Right atrium auricular region (tissue), 2 donors: ENCODE measurements at regions not wholly inside any gene's neighbourhood (a gene's known extent, or its start where the extent isn't known, plus 50 kb on each side); places are given as distances from the start of the nearest gene placed in this dataset.

Experiments
- DNase-seq: peaks from one replicate; pipeline ENCODE4 v3.0.0-alpha.2; 2019; ENCODE audit warnings: low spot score
- H3K27ac ChIP-seq, 2 donors: fragments of 200-600 bp; sonication (generic); 1 replicate in 1 of 2; 2 replicates in 1 of 2; pipeline ENCODE4 v1.5.1; 2016 to 2019
- H3K27me3 ChIP-seq, 2 donors: fragments of 200-600 bp; sonication (generic); one replicate each; pipeline versions ENCODE4 v1.5.1 to v1.6.0; 2017 to 2019
- H3K36me3 ChIP-seq: fragments of 200-600 bp; sonication (generic); one replicate; pipeline ENCODE4 v1.5.1; 2016
- H3K4me1 ChIP-seq, 2 donors: fragments of 200-600 bp; sonication (generic); one replicate each; pipeline versions ENCODE4 v1.5.1 to v1.6.0; 2017 to 2019
- H3K4me3 ChIP-seq, 2 donors: fragments of 200-600 bp; sonication (generic); 1 replicate in 1 of 2; 2 replicates in 1 of 2; pipeline ENCODE4 v1.5.1; 2017 to 2019; ENCODE audit warnings: mild to moderate bottlenecking in 1 of 2, moderate library complexity in 1 of 2
- H3K9me3 ChIP-seq, 2 donors: fragments of 200-600 bp; sonication (generic); one replicate each; pipeline ENCODE4 v1.5.1; 2019
- CTCF ChIP-seq, 2 donors: fragments of 200-600 bp; sonication (generic); IDR thresholded peaks; one replicate each; pipeline ENCODE4 v1.5.1; 2019; ENCODE audit warnings: antibody characterized with exemption in 2 of 2

- H3K27me3 ChIP-seq, result no peaks in the 10 kb centered on the region
- no peaks in the 10 kb centered on the region for H3K4me1 ChIP-seq
These were observed 219.4 kb upstream of the GBE1 start for GRCh38 chr3:81980596-81981494.

GRCh38 chr3:81974751-81975150 lies 213.3 kb upstream of the GBE1 start:
- no peak for DNase-seq
- Histone ChIP-seq H3K4me1 (no peaks in the 10 kb centered on the region), H3K36me3 (no peaks in the 10 kb centered on the region), H3K27me3 (no peaks in the 10 kb centered on the region), H3K9me3 (no peaks in the 10 kb centered on the region), H3K27ac (no peak overlapping the region), H3K4me3 (no peak overlapping the region)
- TF ChIP-seq CTCF (IDR thresholded peaks at IDR 0.05), result no peak

More at GRCh38 chr3:81980596-81981494, 219.4 kb upstream of the GBE1 start:
- TF ChIP-seq CTCF (IDR thresholded peaks at IDR 0.05), result no peak
- no peak overlapping the region for H3K4me3 ChIP-seq
- DNase-seq, result no peak
- H3K9me3 ChIP-seq, result no peaks in the 10 kb centered on the region
- H3K36me3 ChIP-seq, result no peaks in the 10 kb centered on the region
- no peak overlapping the region for H3K27ac ChIP-seq

- Histone ChIP-seq H3K36me3 (no peaks in the 10 kb centered on the region), H3K4me3 (no peak overlapping the region), H3K9me3 (no peaks in the 10 kb centered on the region), H3K27ac (no peak overlapping the region), H3K4me1 (no peaks in the 10 kb centered on the region), H3K27me3 (no peaks in the 10 kb centered on the region)
- no peak for DNase-seq
- no peak for TF ChIP-seq CTCF (IDR thresholded peaks at IDR 0.05)
These were observed 207.2 kb upstream of the GBE1 start for GRCh38 chr3:81968658-81969057.

- Histone ChIP-seq H3K36me3 (no peaks in the 10 kb centered on the region), H3K4me1 (no peaks in the 10 kb centered on the region), H3K27me3 (no peaks in the 10 kb centered on the region), H3K27ac (no peak overlapping the region), H3K9me3 (no peaks in the 10 kb centered on the region), H3K4me3 (no peak overlapping the region)
- no peak for DNase-seq
- no peak for TF ChIP-seq CTCF (IDR thresholded peaks at IDR 0.05)
These were observed 205.9 kb upstream of the GBE1 start for GRCh38 chr3:81967393-81967792.

GRCh38 chr3:81965696-81966095 lies 204.3 kb upstream of the GBE1 start:
- no peaks in the 10 kb centered on the region for H3K36me3 ChIP-seq
- H3K4me3 ChIP-seq, result no peak overlapping the region
- no peak for TF ChIP-seq CTCF (IDR thresholded peaks at IDR 0.05)
- no peak for DNase-seq
- no peak overlapping the region for H3K27ac ChIP-seq
- no peaks in the 10 kb centered on the region for H3K4me1 ChIP-seq
- no peaks in the 10 kb centered on the region for H3K9me3 ChIP-seq
- H3K27me3 ChIP-seq, result no peaks in the 10 kb centered on the region

- no peak for DNase-seq
- H3K36me3 ChIP-seq, result no peaks in the 10 kb centered on the region
- no peak overlapping the region for H3K4me3 ChIP-seq
- H3K9me3 ChIP-seq, result no peaks in the 10 kb centered on the region
- H3K27ac ChIP-seq, result no peak overlapping the region
- no peaks in the 10 kb centered on the region for H3K4me1 ChIP-seq
- no peak for TF ChIP-seq CTCF (IDR thresholded peaks at IDR 0.05)
- no peaks in the 10 kb centered on the region for H3K27me3 ChIP-seq
These were observed 201.0 kb upstream of the GBE1 start for GRCh38 chr3:81962396-81962795.
